PC-9 (cell line): ENCODE measurements at regions not wholly inside any gene's neighbourhood (a gene's known extent, or its start where the extent isn't known, plus 50 kb on each side); places are given as distances from the start of the nearest gene placed in this dataset.

Experiments
- BruUV-seq: library from RNA; stranded (reverse); fragments of 400-500 nt; replicated peaks from 2 replicates; lab custom pipeline; 2021; lab: Mats Ljungman, UMichigan
- CTCF ChIA-PET: fragments of 300-600 bp; sonication (Branson Sonifier 250); formaldehyde crosslinking; loops from one replicate; lab custom pipeline; 2022; ENCODE audit warnings: antibody characterized with exemption; lab: Charles Lee
- POLR2A ChIA-PET: fragments of 300-600 bp; sonication (Branson Sonifier 250); formaldehyde crosslinking; loops from one replicate; lab custom pipeline; 2022; ENCODE audit warnings: antibody characterized with exemption; ENCODE audit not compliant: unreplicated experiment; lab: Charles Lee
- DNase-seq, 2 experiments: peaks; one replicate each; pipeline versions ENCODE4 v3.0.0 to v3.0.0-alpha.2; 2015 to 2022; ENCODE audit warnings: mixed read lengths in 1 of 2
- H2AFZ ChIP-seq: fragments of 200-600 bp; sonication (generic); 2 replicates; pipeline ENCODE4 v1.8.1; 2017; ENCODE audit warnings: antibody characterized with exemption
- H3F3A ChIP-seq: fragments of 200-600 bp; sonication (generic); 2 replicates; pipeline ENCODE4 v1.8.1; 2017; ENCODE audit warnings: antibody characterized with exemption, mild to moderate bottlenecking, low read depth; ENCODE audit not compliant: insufficient read depth
- H3K27ac ChIP-seq: fragments of 200-600 bp; sonication (generic); 2 replicates; pipeline ENCODE4 v1.6.1; 2016; ENCODE audit warnings: mixed run types
- H3K27me3 ChIP-seq: fragments of 200-600 bp; sonication (generic); 2 replicates; pipeline ENCODE4 v1.6.1; 2016; ENCODE audit warnings: low read depth, mixed run types; ENCODE audit not compliant: insufficient read depth
- H3K36me3 ChIP-seq: fragments of 200-600 bp; sonication (generic); 2 replicates; pipeline ENCODE4 v1.6.1; 2016; ENCODE audit warnings: low read depth, mixed run types
- H3K4me1 ChIP-seq: fragments of 200-600 bp; sonication (generic); replicated peaks from 2 replicates; pipeline ENCODE4 v1.6.1; 2016; ENCODE audit warnings: mixed run types; ENCODE audit not compliant: insufficient read depth
- H3K4me2 ChIP-seq: fragments of 200-600 bp; sonication (generic); 2 replicates; pipeline ENCODE4 v1.6.1; 2017; ENCODE audit warnings: mixed run types
- H3K4me3 ChIP-seq: fragments of 200-600 bp; sonication (generic); 2 replicates; pipeline ENCODE4 v1.6.1; 2016; ENCODE audit warnings: mixed run types
- H3K79me2 ChIP-seq: fragments of 200-600 bp; sonication (generic); 2 replicates; pipeline ENCODE4 v1.6.1; 2017; ENCODE audit warnings: low read depth, mixed run types
- H3K9me2 ChIP-seq: fragments of 200-600 bp; sonication (generic); 2 replicates; pipeline ENCODE4 v1.8.1; 2017; ENCODE audit warnings: mild to moderate bottlenecking; ENCODE audit not compliant: insufficient read depth
- H3K9me3 ChIP-seq: fragments of 200-600 bp; sonication (generic); 2 replicates; pipeline ENCODE4 v1.8.1; 2016; ENCODE audit warnings: low read depth; ENCODE audit not compliant: insufficient read depth
- H4K20me1 ChIP-seq: fragments of 200-600 bp; sonication (generic); 2 replicates; pipeline ENCODE4 v1.8.1; 2017; ENCODE audit not compliant: insufficient read depth
- EZH2 ChIP-seq: fragments of 200-600 bp; sonication (generic); IDR thresholded peaks from 2 replicates; pipeline ENCODE4 v1.8.0; 2017; ENCODE audit warnings: antibody characterized with exemption, low read depth
- intact Hi-C: fragments of 100-400 bp; cut with micrococcal nuclease; formaldehyde crosslinking; loops from one replicate; pipeline ENCODE4 v1.10.0; 2022; ENCODE audit not compliant: unreplicated experiment
- TF ChIP-seq, protein P1 (sequence below): fragments of 200-600 bp; sonication (generic); conservative IDR thresholded peaks from 2 replicates; pipeline ENCODE4 v1.6.1; 2017; ENCODE audit warnings: mixed run types, antibody characterized with exemption, mild to moderate bottlenecking, moderate library complexity

DNA sequence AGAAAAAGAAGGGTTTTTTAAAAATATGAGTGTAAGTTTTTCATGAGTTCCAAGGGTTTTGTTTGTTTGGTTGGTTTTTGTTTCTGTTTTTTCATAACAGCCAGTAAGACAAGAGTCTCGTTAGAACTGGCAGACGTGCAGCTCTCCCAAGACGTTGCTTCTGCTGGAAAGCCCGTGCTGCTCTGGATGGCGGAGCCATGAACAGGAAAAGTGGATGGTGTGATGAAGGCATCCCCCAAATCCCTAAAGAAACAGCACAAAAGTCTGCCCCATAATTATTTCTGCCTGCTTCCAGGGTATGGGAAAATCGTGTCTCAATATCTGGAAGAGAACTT is 157.9 kb upstream of the BACE2 start:
- Histone ChIP-seq H3K27ac (no peak overlapping the region), H4K20me1 (no peaks in the 10 kb centered on the region), H3K36me3 (no peaks in the 10 kb centered on the region), H3K9me3 (no peaks in the 10 kb centered on the region), H3K79me2 (no peaks in the 10 kb centered on the region), H3K4me3 (no peak overlapping the region), H3K4me2 (no peak overlapping the region), H2AFZ (no peak overlapping the region), H3K4me1 (no peaks in the 10 kb centered on the region), H3K9me2 (no peaks in the 10 kb centered on the region), H3K27me3 (peaks cover 29% of the 10 kb centered on the region), H3F3A (no peaks in the 10 kb centered on the region)
- BruUV-seq, result no TSS peak
- intact Hi-C loops, result no loop called here
- TF ChIP-seq, protein P1, sequence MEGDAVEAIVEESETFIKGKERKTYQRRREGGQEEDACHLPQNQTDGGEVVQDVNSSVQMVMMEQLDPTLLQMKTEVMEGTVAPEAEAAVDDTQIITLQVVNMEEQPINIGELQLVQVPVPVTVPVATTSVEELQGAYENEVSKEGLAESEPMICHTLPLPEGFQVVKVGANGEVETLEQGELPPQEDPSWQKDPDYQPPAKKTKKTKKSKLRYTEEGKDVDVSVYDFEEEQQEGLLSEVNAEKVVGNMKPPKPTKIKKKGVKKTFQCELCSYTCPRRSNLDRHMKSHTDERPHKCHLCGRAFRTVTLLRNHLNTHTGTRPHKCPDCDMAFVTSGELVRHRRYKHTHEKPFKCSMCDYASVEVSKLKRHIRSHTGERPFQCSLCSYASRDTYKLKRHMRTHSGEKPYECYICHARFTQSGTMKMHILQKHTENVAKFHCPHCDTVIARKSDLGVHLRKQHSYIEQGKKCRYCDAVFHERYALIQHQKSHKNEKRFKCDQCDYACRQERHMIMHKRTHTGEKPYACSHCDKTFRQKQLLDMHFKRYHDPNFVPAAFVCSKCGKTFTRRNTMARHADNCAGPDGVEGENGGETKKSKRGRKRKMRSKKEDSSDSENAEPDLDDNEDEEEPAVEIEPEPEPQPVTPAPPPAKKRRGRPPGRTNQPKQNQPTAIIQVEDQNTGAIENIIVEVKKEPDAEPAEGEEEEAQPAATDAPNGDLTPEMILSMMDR, result no peak
- no peak for TF ChIP-seq EZH2
- DNase-seq, result no peak
- ChIA-PET CTCF (no interaction called here), POLR2A (no interaction called here)

DNA sequence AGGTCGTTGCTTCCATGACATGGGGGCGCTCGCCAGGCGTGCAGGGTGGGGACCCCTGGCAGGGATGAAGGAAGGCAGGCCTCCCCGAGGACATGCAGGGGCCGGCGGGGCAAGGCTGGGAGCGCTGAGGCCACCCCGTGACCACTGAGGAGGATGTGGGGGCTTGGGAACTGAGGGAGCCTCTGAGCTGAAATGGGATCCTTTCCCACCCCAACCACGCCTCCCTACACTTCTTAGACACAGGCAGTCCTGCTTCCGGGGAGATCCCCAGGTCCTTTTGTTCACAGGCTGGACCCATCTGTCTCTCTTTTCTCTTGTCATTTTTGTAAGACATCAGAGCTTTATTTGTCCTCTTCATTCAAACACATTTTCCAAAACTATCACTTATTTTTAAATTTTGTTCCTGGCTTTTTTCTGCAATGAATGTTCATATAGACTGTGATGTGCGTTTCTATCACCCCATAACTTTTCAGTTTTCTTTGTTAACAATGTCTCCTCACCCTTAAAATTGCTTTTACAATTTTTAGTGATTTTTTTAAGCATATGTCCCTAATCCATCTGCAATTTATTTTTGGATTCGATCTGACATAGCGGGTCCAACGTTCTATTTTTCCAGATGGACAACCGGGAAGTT is 156.7 kb upstream of the BACE2 start:
- BruUV-seq, result no TSS peak
- Histone ChIP-seq H3K79me2 (no peaks in the 10 kb centered on the region), H3K4me1 (no peaks in the 10 kb centered on the region), H3K27ac (no peak overlapping the region), H4K20me1 (no peaks in the 10 kb centered on the region), H3K27me3 (peaks cover 29% of the 10 kb centered on the region), H3K9me3 (no peaks in the 10 kb centered on the region), H2AFZ (no peak overlapping the region), H3K9me2 (no peaks in the 10 kb centered on the region), H3K36me3 (no peaks in the 10 kb centered on the region), H3K4me3 (no peak overlapping the region), H3F3A (no peaks in the 10 kb centered on the region), H3K4me2 (no peak overlapping the region)
- CTCF ChIA-PET, result no interaction called here
- POLR2A ChIA-PET, result no interaction called here
- no peak for TF ChIP-seq EZH2
- TF ChIP-seq, protein P1, result no peak
- DNase-seq, result no peak
- intact Hi-C loops, result no loop called here

DNA sequence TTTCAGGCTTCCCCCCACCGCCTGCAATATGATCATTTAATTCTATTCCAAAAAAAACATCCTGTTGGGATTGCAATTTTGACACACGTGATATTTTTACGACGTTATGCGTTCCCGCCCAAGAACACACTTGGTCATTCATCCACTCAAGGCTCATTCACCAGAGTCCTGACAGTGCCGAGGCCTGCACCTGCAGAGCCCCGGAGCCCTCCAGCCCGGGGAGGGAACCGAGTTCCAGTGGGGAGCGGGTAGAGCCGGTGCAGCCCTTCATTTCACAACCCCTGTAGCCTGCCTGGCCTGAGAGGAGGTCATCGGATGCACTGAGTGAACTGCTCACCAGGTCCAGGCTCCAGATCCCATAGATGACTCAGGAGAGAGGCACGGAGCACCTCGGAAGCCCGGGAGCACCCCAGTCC is 156.0 kb upstream of the BACE2 start:
- CTCF ChIA-PET, result no interaction called here
- no peak for TF ChIP-seq EZH2
- TF ChIP-seq, protein P1, result no peak
- Histone ChIP-seq H3K27ac (no peak overlapping the region), H3K9me2 (no peaks in the 10 kb centered on the region), H3K36me3 (no peaks in the 10 kb centered on the region), H3K79me2 (no peaks in the 10 kb centered on the region), H3K27me3 (peaks cover 29% of the 10 kb centered on the region), H3K4me2 (no peak overlapping the region), H3K4me3 (no peak overlapping the region), H3K9me3 (no peaks in the 10 kb centered on the region), H4K20me1 (no peaks in the 10 kb centered on the region), H2AFZ (no peak overlapping the region), H3F3A (no peaks in the 10 kb centered on the region), H3K4me1 (no peaks in the 10 kb centered on the region)
- intact Hi-C loops, result no loop called here
- no peak for DNase-seq
- no TSS peak for BruUV-seq
- POLR2A ChIA-PET, result no interaction called here
